Transverse colon (tissue), 3 donors: ENCODE measurements at regions not wholly inside any gene's neighbourhood (a gene's known extent, or its start where the extent isn't known, plus 50 kb on each side); places are given as distances from the start of the nearest gene placed in this dataset.

Experiments
- CTCF ChIP-seq, 5 experiments: fragments of 200-600 bp in 3 of 5; fragments of 450-650 bp in 2 of 5; sonication (generic) in 3 of 5; IDR thresholded peaks; 1 replicate in 2 of 5; 2 replicates in 3 of 5; pipeline ENCODE4 v1.5.1; 2016 to 2017; ENCODE audit warnings: antibody characterized with exemption in 5 of 5, inconsistent platforms in 3 of 5, mild to moderate bottlenecking in 2 of 5, moderate library complexity in 1 of 5
- POLR2A ChIP-seq: fragments of 450-650 bp; IDR thresholded peaks from one replicate; pipeline ENCODE4 v1.6.1; 2016; ENCODE audit warnings: antibody characterized with exemption, mild to moderate bottlenecking, moderate library complexity

DNA sequence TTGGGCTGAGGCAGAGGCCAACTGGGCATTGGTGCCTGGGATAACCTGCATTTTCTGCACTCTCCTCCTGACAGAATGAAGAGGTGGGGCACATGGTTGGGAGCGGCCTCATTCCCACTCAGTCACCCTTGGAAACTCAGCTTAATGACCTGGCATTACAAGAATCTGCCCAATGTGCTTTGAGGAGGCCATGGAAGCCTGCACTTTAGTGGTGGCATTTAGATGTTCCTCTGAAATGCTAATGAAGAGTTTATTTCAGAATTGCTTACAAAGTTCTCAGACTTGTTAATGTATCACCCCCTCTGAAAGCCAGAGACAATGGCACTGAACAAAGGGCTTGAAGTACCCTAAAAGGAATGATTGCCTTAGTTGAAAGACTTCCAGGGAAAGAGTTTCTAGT is 71.4 kb upstream of the PARP11 start:
- TF ChIP-seq CTCF (IDR thresholded peaks at IDR 0.05) (no peak), POLR2A (no peak)
